ENCODE measurements at regions not wholly inside any gene's neighbourhood (a gene's known extent, or its start where the extent isn't known, plus 50 kb on each side); places are given as distances from the start of the nearest gene placed in this dataset.

DNA sequence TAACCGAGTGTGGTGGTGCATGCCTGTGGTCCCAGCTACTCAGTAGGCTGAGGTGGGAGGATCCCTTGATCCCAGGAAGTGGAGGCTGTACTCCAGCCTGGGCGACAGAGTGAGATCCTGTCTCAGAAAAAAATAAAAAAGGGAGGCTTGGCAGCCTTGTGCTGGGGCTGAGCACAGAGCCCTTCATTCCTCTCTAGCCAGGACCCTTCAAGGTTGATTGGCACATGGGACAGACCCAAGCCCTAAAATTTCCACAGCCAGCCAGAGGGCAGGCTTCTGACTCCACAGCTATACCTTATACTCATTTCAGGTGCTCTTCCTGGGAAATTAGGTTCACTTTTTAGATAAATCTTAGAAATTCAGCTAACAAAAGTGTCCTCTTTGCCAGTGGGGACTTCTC lies 553.0 kb upstream of the CPEB2 start:
- Histone ChIP-seq H3K4me2 (no peak overlapping the region), H3K4me1 (replicated peaks; ENCODE audit: insufficient read depth) (no peaks in the 10 kb centered on the region), H3F3A (ENCODE audit: insufficient read depth, low read depth) (no peaks in the 10 kb centered on the region), H3K9me3 (ENCODE audit: insufficient read depth, low read depth) (no peaks in the 10 kb centered on the region), H3K9me2 (ENCODE audit: insufficient read depth) (no peaks in the 10 kb centered on the region), H3K27me3 (ENCODE audit: insufficient read depth, low read depth) (no peaks in the 10 kb centered on the region), H3K4me3 (no peak overlapping the region), H4K20me1 (ENCODE audit: insufficient read depth) (no peaks in the 10 kb centered on the region), H3K27ac (no peak overlapping the region), H3K36me3 (ENCODE audit: low read depth) (no peaks in the 10 kb centered on the region), H3K79me2 (ENCODE audit: low read depth) (no peaks in the 10 kb centered on the region), H2AFZ (no peak overlapping the region)
- CTCF ChIA-PET: no interaction called here
- no peak for TF ChIP-seq EZH2 (IDR thresholded peaks at IDR 0.05; ENCODE audit: low read depth)
- TF ChIP-seq, protein P1, sequence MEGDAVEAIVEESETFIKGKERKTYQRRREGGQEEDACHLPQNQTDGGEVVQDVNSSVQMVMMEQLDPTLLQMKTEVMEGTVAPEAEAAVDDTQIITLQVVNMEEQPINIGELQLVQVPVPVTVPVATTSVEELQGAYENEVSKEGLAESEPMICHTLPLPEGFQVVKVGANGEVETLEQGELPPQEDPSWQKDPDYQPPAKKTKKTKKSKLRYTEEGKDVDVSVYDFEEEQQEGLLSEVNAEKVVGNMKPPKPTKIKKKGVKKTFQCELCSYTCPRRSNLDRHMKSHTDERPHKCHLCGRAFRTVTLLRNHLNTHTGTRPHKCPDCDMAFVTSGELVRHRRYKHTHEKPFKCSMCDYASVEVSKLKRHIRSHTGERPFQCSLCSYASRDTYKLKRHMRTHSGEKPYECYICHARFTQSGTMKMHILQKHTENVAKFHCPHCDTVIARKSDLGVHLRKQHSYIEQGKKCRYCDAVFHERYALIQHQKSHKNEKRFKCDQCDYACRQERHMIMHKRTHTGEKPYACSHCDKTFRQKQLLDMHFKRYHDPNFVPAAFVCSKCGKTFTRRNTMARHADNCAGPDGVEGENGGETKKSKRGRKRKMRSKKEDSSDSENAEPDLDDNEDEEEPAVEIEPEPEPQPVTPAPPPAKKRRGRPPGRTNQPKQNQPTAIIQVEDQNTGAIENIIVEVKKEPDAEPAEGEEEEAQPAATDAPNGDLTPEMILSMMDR (conservative IDR thresholded peaks at IDR 0.05): no peak
- no TSS peak for BruUV-seq (replicated peaks)
- intact Hi-C loops (cut with micrococcal nuclease; ENCODE audit: unreplicated experiment): no loop called here
- DNase-seq: no peak
- POLR2A ChIA-PET (ENCODE audit: unreplicated experiment): no interaction called here

DNA sequence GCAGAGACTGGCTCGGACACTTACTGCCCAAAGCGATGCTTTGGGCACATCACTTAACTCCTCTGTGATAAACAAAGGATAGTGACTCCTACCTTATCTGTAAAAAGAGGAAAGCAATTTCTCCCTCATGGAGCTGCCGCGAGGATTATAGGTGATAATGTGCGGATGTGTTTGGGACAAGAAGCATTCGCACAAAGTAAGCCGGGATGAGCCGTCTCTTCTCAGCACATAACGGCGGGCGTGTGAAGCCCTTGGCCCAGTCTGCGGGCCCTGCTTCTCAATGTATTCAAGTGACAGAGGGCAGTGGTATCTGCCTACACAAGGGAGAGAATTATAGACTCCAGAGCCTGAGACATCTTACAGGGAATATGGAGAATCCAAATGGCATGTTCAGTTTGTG lies 550.3 kb upstream of the CPEB2 start:
- no peak overlapping the region for H3K4me3 ChIP-seq
- H3K4me1 ChIP-seq (replicated peaks; ENCODE audit: insufficient read depth): no peaks in the 10 kb centered on the region
- no TSS peak for BruUV-seq (replicated peaks)
- H3K4me2 ChIP-seq: no peak overlapping the region
- no peaks in the 10 kb centered on the region for H3K27me3 ChIP-seq (ENCODE audit: insufficient read depth, low read depth)
- ChIA-PET CTCF (no interaction called here), POLR2A (ENCODE audit: unreplicated experiment) (no interaction called here)
- H4K20me1 ChIP-seq (ENCODE audit: insufficient read depth): no peaks in the 10 kb centered on the region
- no peaks in the 10 kb centered on the region for H3K9me2 ChIP-seq (ENCODE audit: insufficient read depth)
- H2AFZ ChIP-seq: no peak overlapping the region
- H3F3A ChIP-seq (ENCODE audit: insufficient read depth, low read depth): no peaks in the 10 kb centered on the region
- intact Hi-C loops (cut with micrococcal nuclease; ENCODE audit: unreplicated experiment): no loop called here
- no peak overlapping the region for H3K27ac ChIP-seq
- no peaks in the 10 kb centered on the region for H3K79me2 ChIP-seq (ENCODE audit: low read depth)
- H3K36me3 ChIP-seq (ENCODE audit: low read depth): no peaks in the 10 kb centered on the region
- TF ChIP-seq, protein P1 (conservative IDR thresholded peaks at IDR 0.05): no peak
- no peak for TF ChIP-seq EZH2 (IDR thresholded peaks at IDR 0.05; ENCODE audit: low read depth)
- no peaks in the 10 kb centered on the region for H3K9me3 ChIP-seq (ENCODE audit: insufficient read depth, low read depth)
- DNase-seq: no peak

DNA sequence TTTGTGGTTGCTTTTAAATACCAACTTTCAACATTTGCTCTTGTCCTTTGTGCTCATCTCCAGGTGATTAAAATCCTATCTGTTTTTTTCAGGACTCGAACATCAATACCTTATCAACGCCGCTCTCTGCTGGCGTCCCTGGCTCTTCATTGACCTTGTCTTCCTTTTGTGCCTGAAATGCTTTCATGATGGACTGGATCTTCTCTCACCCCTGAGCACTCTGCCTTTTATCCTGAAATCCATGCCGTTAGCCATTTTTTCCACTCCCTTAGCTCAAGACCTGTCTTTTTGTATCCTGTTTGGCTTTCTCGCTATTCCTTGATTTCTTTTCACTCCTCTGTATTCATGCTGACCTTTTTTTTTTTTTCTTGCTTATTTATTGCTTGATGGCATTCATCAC lies 549.5 kb upstream of the CPEB2 start:
- H2AFZ ChIP-seq: no peak overlapping the region
- H3K9me2 ChIP-seq (ENCODE audit: insufficient read depth): no peaks in the 10 kb centered on the region
- ChIA-PET CTCF (no interaction called here), POLR2A (ENCODE audit: unreplicated experiment) (no interaction called here)
- BruUV-seq (replicated peaks): no TSS peak
- intact Hi-C loops (cut with micrococcal nuclease; ENCODE audit: unreplicated experiment): no loop called here
- H3K27me3 ChIP-seq (ENCODE audit: insufficient read depth, low read depth): no peaks in the 10 kb centered on the region
- TF ChIP-seq EZH2 (IDR thresholded peaks at IDR 0.05; ENCODE audit: low read depth): no peak
- TF ChIP-seq, protein P1 (conservative IDR thresholded peaks at IDR 0.05): no peak
- no peaks in the 10 kb centered on the region for H3K4me1 ChIP-seq (replicated peaks; ENCODE audit: insufficient read depth)
- H3K9me3 ChIP-seq (ENCODE audit: insufficient read depth, low read depth): no peaks in the 10 kb centered on the region
- H3F3A ChIP-seq (ENCODE audit: insufficient read depth, low read depth): no peaks in the 10 kb centered on the region
- H3K4me3 ChIP-seq: no peak overlapping the region
- H3K36me3 ChIP-seq (ENCODE audit: low read depth): no peaks in the 10 kb centered on the region
- no peak overlapping the region for H3K27ac ChIP-seq
- H4K20me1 ChIP-seq (ENCODE audit: insufficient read depth): no peaks in the 10 kb centered on the region
- no peak for DNase-seq
- H3K4me2 ChIP-seq: no peak overlapping the region
- no peaks in the 10 kb centered on the region for H3K79me2 ChIP-seq (ENCODE audit: low read depth)
